SK-N-SH (cell line): ENCODE measurements at regions not wholly inside any gene's neighbourhood (a gene's known extent, or its start where the extent isn't known, plus 50 kb on each side); places are given as distances from the start of the nearest gene placed in this dataset.

Experiments
- CTCF ChIA-PET: fragments of 300-600, 350-600 bp; formaldehyde crosslinking; extraction: SDS; loops from one replicate; lab custom pipeline; 2021; lab: Yijun Ruan, JAX
- POLR2A ChIA-PET: fragments of 350-600 bp; sonication (Branson Sonifier 250); formaldehyde crosslinking; extraction: SDS; loops from one replicate; lab custom pipeline; 2020; ENCODE audit warnings: antibody characterized with exemption, inconsistent platforms; lab: Yijun Ruan, JAX
- DNase-seq: peaks from one replicate; pipeline ENCODE4 v3.0.0; 2012
- H2AFZ ChIP-seq: fragments of 200-600 bp; sonication (generic); 2 replicates; pipeline ENCODE4 v1.8.1; 2016; ENCODE audit warnings: antibody characterized with exemption, mild to moderate bottlenecking, low read depth
- H3F3A ChIP-seq: fragments of 200-600 bp; sonication (generic); replicated peaks from 2 replicates; pipeline ENCODE3; 2016; ENCODE audit warnings: antibody characterized with exemption, mild to moderate bottlenecking; ENCODE audit not compliant: insufficient read depth
- H3K27ac ChIP-seq, 2 experiments: fragments of 200-500 bp in 1 of 2; fragments of 200-600 bp in 1 of 2; sonication (Bioruptor generic) in 1 of 2; sonication (generic), shearing (Covaris generic) in 1 of 2; 2 replicates each; pipeline versions ENCODE4 v1.5.1 to v1.6.1; 2014 to 2016; ENCODE audit warnings: low read depth in 2 of 2, inconsistent platforms in 1 of 2, low read length in 1 of 2, mild to moderate bottlenecking in 1 of 2, mixed read lengths in 1 of 2
- H3K27me3 ChIP-seq: fragments of 200-600 bp; sonication (generic), shearing (Covaris generic); 2 replicates; pipeline ENCODE4 v1.6.1; 2016; ENCODE audit warnings: mixed run types; ENCODE audit not compliant: insufficient read depth
- H3K36me3 ChIP-seq, 2 experiments: fragments of 200-500 bp in 1 of 2; fragments of 200-600 bp in 1 of 2; sonication (Bioruptor generic) in 1 of 2; sonication (generic) in 1 of 2; replicated peaks in 1 of 2; 2 replicates each; pipeline versions ENCODE3 to v1.5.1; 2014 to 2016; ENCODE audit warnings: low read length in 1 of 2, mild to moderate bottlenecking in 1 of 2; ENCODE audit not compliant: insufficient read depth in 2 of 2, control insufficient read depth in 1 of 2
- H3K4me1 ChIP-seq, 2 experiments: fragments of 200-500 bp in 1 of 2; fragments of 200-600 bp in 1 of 2; sonication (Bioruptor generic) in 1 of 2; sonication (generic), shearing (Covaris generic) in 1 of 2; 2 replicates each; pipeline versions ENCODE4 v1.5.1 to v1.6.1; 2014 to 2016; ENCODE audit warnings: low read depth in 1 of 2, low read length in 1 of 2, mixed run types in 1 of 2; ENCODE audit not compliant: insufficient read depth in 2 of 2, control insufficient read depth in 1 of 2
- H3K4me2 ChIP-seq: fragments of 200-600 bp; sonication (generic), shearing (Covaris generic); 2 replicates; pipeline ENCODE4 v1.6.1; 2017; ENCODE audit warnings: mixed run types
- H3K4me3 ChIP-seq, 2 experiments: fragments of 200-500 bp in 1 of 2; fragments of 200-600 bp in 1 of 2; sonication (Bioruptor generic) in 1 of 2; sonication (generic), shearing (Covaris generic) in 1 of 2; 2 replicates each; pipeline versions ENCODE4 v1.5.1 to v1.8.1; 2014 to 2016; ENCODE audit warnings: low read depth in 2 of 2, inconsistent platforms in 1 of 2, low read length in 1 of 2, mild to moderate bottlenecking in 1 of 2, mixed read lengths in 1 of 2, moderate library complexity in 1 of 2
- H3K79me2 ChIP-seq: fragments of 200-600 bp; sonication (generic); 2 replicates; pipeline ENCODE4 v1.8.1; 2017; ENCODE audit warnings: mild to moderate bottlenecking; ENCODE audit not compliant: insufficient read depth
- H3K9ac ChIP-seq: fragments of 200-600 bp; sonication (generic); 2 replicates; pipeline ENCODE4 v1.6.1; 2017; ENCODE audit warnings: mixed run types
- H3K9me2 ChIP-seq: fragments of 200-600 bp; sonication (generic); 2 replicates; pipeline ENCODE4 v1.6.1; 2017; ENCODE audit warnings: mixed run types
- H3K9me3 ChIP-seq: fragments of 200-600 bp; sonication (generic); 2 replicates; pipeline ENCODE4 v1.6.1; 2017; ENCODE audit warnings: mixed run types, mild to moderate bottlenecking, moderate library complexity
- H4K20me1 ChIP-seq: fragments of 200-600 bp; sonication (generic); 2 replicates; pipeline ENCODE4 v1.6.1; 2017; ENCODE audit warnings: mild to moderate bottlenecking, mixed run types; ENCODE audit not compliant: insufficient read depth
- CTCF ChIP-seq: fragments of 200-600 bp; sonication (generic); IDR thresholded peaks from 2 replicates; pipeline ENCODE4 v1.6.1; 2017; ENCODE audit warnings: antibody characterized with exemption, mild to moderate bottlenecking, moderate library complexity
- ELF1 ChIP-seq: IDR thresholded peaks from 2 replicates; pipeline ENCODE4 v1.4.0; 2012
- EP300 ChIP-seq, 2 experiments: IDR thresholded peaks; 2 replicates each; pipeline versions ENCODE4 v1.4.0 to v1.6.1; 2012; ENCODE audit warnings: borderline replicate concordance in 1 of 2, low read depth in 1 of 2, low read length in 1 of 2
- EZH2phosphoT487 ChIP-seq: fragments of 200-600 bp; sonication (generic); IDR thresholded peaks from 2 replicates; pipeline ENCODE4 v1.6.1; 2017; ENCODE audit warnings: low read depth, mixed run types, mild to moderate bottlenecking, antibody characterized with exemption, moderate library complexity, borderline replicate concordance
- FOSL2 ChIP-seq: IDR thresholded peaks from 2 replicates; pipeline ENCODE4 v1.4.0; 2012; ENCODE audit warnings: low read depth, mild to moderate bottlenecking, moderate library complexity, borderline replicate concordance
- FOXJ3 ChIP-seq: sonication (generic); formaldehyde crosslinking; IDR thresholded peaks from 2 replicates; pipeline ENCODE4 v1.5.1; 2020; ENCODE audit warnings: mild to moderate bottlenecking, missing genetic modification reagents
- FOXM1 ChIP-seq: IDR thresholded peaks from 2 replicates; pipeline ENCODE4 v1.4.0; 2012; ENCODE audit warnings: low read depth, mild to moderate bottlenecking
- JUND ChIP-seq: IDR thresholded peaks from 2 replicates; pipeline ENCODE4 v1.4.0; 2012
- MEF2A ChIP-seq: IDR thresholded peaks from 2 replicates; pipeline ENCODE4 v1.4.0; 2012; ENCODE audit warnings: low read depth, borderline replicate concordance
- NFIC ChIP-seq: IDR thresholded peaks from 2 replicates; pipeline ENCODE4 v1.4.0; 2012; ENCODE audit warnings: borderline replicate concordance
- PBX3 ChIP-seq: IDR thresholded peaks from 2 replicates; pipeline ENCODE4; 2012
- POLR2AphosphoS5 ChIP-seq: IDR thresholded peaks from 2 replicates; pipeline ENCODE4 v1.6.1; 2012; ENCODE audit warnings: low read depth, low read length
- RXRA ChIP-seq: IDR thresholded peaks from 2 replicates; pipeline ENCODE4 v1.4.0; 2012; ENCODE audit warnings: low read depth, mild to moderate bottlenecking, borderline replicate concordance
- SIN3A ChIP-seq: IDR thresholded peaks from 2 replicates; pipeline ENCODE4 v1.6.1; 2012; ENCODE audit warnings: low read depth, mild to moderate bottlenecking, low read length, moderate library complexity, borderline replicate concordance
- SMC3 ChIP-seq: IDR thresholded peaks from 2 replicates; pipeline ENCODE4 v1.6.1; 2012; ENCODE audit warnings: low read depth, low read length, improper control_type of control experiment
- TCF12 ChIP-seq: IDR thresholded peaks from 2 replicates; pipeline ENCODE4 v1.4.0; 2012
- TEAD4 ChIP-seq: IDR thresholded peaks from 2 replicates; pipeline ENCODE4 v1.4.0; 2012; ENCODE audit warnings: mild to moderate bottlenecking, borderline replicate concordance; ENCODE audit not compliant: insufficient read depth
- USF1 ChIP-seq: IDR thresholded peaks from 2 replicates; pipeline ENCODE4 v1.4.0; 2012; ENCODE audit warnings: low read depth, borderline replicate concordance
- WGBS: methylation state at CpG from one replicate; pipeline ENCODE4 v1.1.6; 2017; ENCODE audit warnings: low lambda C conversion rate; 5-methylcytosine and 5-hydroxymethylcytosine counted together

- H3K9ac ChIP-seq, result no peak overlapping the region; the same call in 1 of the 2 replicates
Observed at GRCh38 chr4:177964061-177964460, 521.8 kb upstream of the AGA start.

More at GRCh38 chr4:177964061-177964460, 521.8 kb upstream of the AGA start:
- Histone ChIP-seq H2AFZ (peak overlapping the region; percentile 61; the same call in 1 of the 2 replicates), H3K4me1 (peaks cover 0 to 9% of the 10 kb centered on the region in 2 experiments; a peak in 1 of 4 replicates), H3K36me3 (no peaks in the 10 kb centered on the region), H3K4me3 (no peak overlapping the region; a peak in 1 of 4 replicates), H3K27ac (peak overlapping the region in 1 of 2 experiments; percentile 78; a peak in 2 of 4 replicates), H3K9me3 (no peaks in the 10 kb centered on the region), H3K9me2 (no peaks in the 10 kb centered on the region; the same call in 1 of the 2 replicates), H3K79me2 (no peaks in the 10 kb centered on the region), H3K27me3 (no peaks in the 10 kb centered on the region), H4K20me1 (no peaks in the 10 kb centered on the region), H3F3A (peaks cover 25% of the 10 kb centered on the region), H3K4me2 (peak overlapping the region; percentile 54)
- CTCF ChIA-PET, result no interaction called here
- no peak for DNase-seq
- POLR2A ChIA-PET, result no interaction called here
- WGBS, result 1% methylated on average over 3 of the region's 3 CpGs
- TF ChIP-seq ELF1, result no peak
- no peak for TF ChIP-seq MEF2A
- peak; percentile 48; the same call in 1 of the 2 replicates for TF ChIP-seq FOXM1
- no peak for TF ChIP-seq SIN3A
- TF ChIP-seq FOXJ3 (CRISPR knock-in tag), result no peak
- no peak for TF ChIP-seq USF1
- peak in 1 of 2 experiments; percentile 80; a peak in 1 of 4 replicates for TF ChIP-seq EP300 (IDR thresholded peaks at IDR 0.05; ENCODE audit: borderline replicate concordance in 1 of 2, low read depth in 1 of 2, low read length in 1 of 2)
- peak; percentile 50; the same call in 1 of the 2 replicates for TF ChIP-seq NFIC
- TF ChIP-seq EZH2phosphoT487, result no peak
- TF ChIP-seq JUND, result peak; percentile 82
- no peak for TF ChIP-seq CTCF
- TF ChIP-seq TCF12, result peak; percentile 77
- peak; percentile 75 for TF ChIP-seq PBX3
- TF ChIP-seq SMC3, result no peak
- no peak; the same call in 1 of the 2 replicates for TF ChIP-seq RXRA
- peak; percentile 81 for TF ChIP-seq FOSL2
- peak; percentile 71; the same call in 1 of the 2 replicates for TF ChIP-seq TEAD4
- peak; percentile 24; the same call in 1 of the 2 replicates for TF ChIP-seq POLR2AphosphoS5
